H9 (cell line): ENCODE measurements at regions not wholly inside any gene's neighbourhood (a gene's known extent, or its start where the extent isn't known, plus 50 kb on each side); places are given as distances from the start of the nearest gene placed in this dataset.

Experiments
- DNase-seq: peaks from one replicate; pipeline ENCODE4 v3.0.0-alpha.2; 2017
- H2AFZ ChIP-seq: one replicate; pipeline ENCODE4 v1.6.1; 2013; ENCODE audit warnings: mild to moderate bottlenecking, low read length, control low read depth, moderate library complexity
- H2AK5ac ChIP-seq: 2 replicates; pipeline ENCODE4 v1.6.1; 2013; ENCODE audit warnings: low read length, control low read depth, mixed read lengths; ENCODE audit not compliant: insufficient read length
- H2BK120ac ChIP-seq: one replicate; pipeline ENCODE4 v1.6.1; 2013; ENCODE audit warnings: low read depth, mild to moderate bottlenecking, low read length, control low read depth, inconsistent platforms; ENCODE audit not compliant: poor library complexity, severe bottlenecking
- H2BK12ac ChIP-seq: 2 replicates; pipeline ENCODE4 v1.6.1; 2013; ENCODE audit warnings: low read length, control low read depth, mixed read lengths, low read depth; ENCODE audit not compliant: insufficient read length
- H2BK15ac ChIP-seq: 2 replicates; pipeline ENCODE4 v1.6.1; 2013; ENCODE audit warnings: low read depth, low read length, control low read depth
- H2BK20ac ChIP-seq: one replicate; pipeline ENCODE4 v1.6.1; 2013; ENCODE audit warnings: low read depth, mild to moderate bottlenecking, low read length, control low read depth, inconsistent platforms; ENCODE audit not compliant: poor library complexity, severe bottlenecking
- H2BK5ac ChIP-seq: 2 replicates; pipeline ENCODE4 v1.6.1; 2013; ENCODE audit warnings: low read length, control low read depth, mixed read lengths; ENCODE audit not compliant: insufficient read length
- H3K14ac ChIP-seq: 2 replicates; pipeline ENCODE4 v1.6.1; 2013; ENCODE audit warnings: low read length, control low read depth; ENCODE audit not compliant: insufficient read depth
- H3K18ac ChIP-seq: 2 replicates; pipeline ENCODE4 v1.6.1; 2013; ENCODE audit warnings: low read depth, mild to moderate bottlenecking, mixed read lengths, low read length, control low read depth; ENCODE audit not compliant: insufficient read length
- H3K23ac ChIP-seq: 2 replicates; pipeline ENCODE4 v1.6.1; 2013; ENCODE audit warnings: low read length, control low read depth, mixed read lengths, low read depth; ENCODE audit not compliant: insufficient read length
- H3K23me2 ChIP-seq: 2 replicates; pipeline ENCODE4 v1.6.1; 2013; ENCODE audit warnings: low read depth, mild to moderate bottlenecking, mixed read lengths, low read length, control low read depth; ENCODE audit not compliant: insufficient read length, poor library complexity, severe bottlenecking
- H3K27ac ChIP-seq: 2 replicates; pipeline ENCODE4 v1.5.1; 2013; ENCODE audit warnings: low read length, control low read depth, mixed read lengths, low read depth; ENCODE audit not compliant: insufficient read length
- H3K27me3 ChIP-seq: 2 replicates; pipeline ENCODE4 v1.6.1; 2013; ENCODE audit warnings: low read length, control low read depth, inconsistent platforms; ENCODE audit not compliant: insufficient read depth
- H3K4ac ChIP-seq: 2 replicates; pipeline ENCODE4 v1.6.1; 2013; ENCODE audit warnings: low read depth, mild to moderate bottlenecking, control low read depth, inconsistent platforms, low read length, moderate library complexity
- H3K4me1 ChIP-seq: 2 replicates; pipeline ENCODE4 v1.6.1; 2013; ENCODE audit warnings: low read length, control low read depth, inconsistent platforms; ENCODE audit not compliant: insufficient read depth
- H3K4me2 ChIP-seq: 2 replicates; pipeline ENCODE4 v1.6.1; 2013; ENCODE audit warnings: low read length, control low read depth, mixed read lengths; ENCODE audit not compliant: insufficient read length, insufficient read depth
- H3K56ac ChIP-seq: 2 replicates; pipeline ENCODE4 v1.6.1; 2013; ENCODE audit warnings: low read depth, mild to moderate bottlenecking, mixed read lengths, low read length, control low read depth; ENCODE audit not compliant: insufficient read length
- H3K79me1 ChIP-seq: 2 replicates; pipeline ENCODE4 v1.6.1; 2013; ENCODE audit warnings: low read depth, mild to moderate bottlenecking, moderate library complexity, low read length, control low read depth, inconsistent platforms; ENCODE audit not compliant: insufficient read depth, poor library complexity, severe bottlenecking
- H3K79me2 ChIP-seq: 2 replicates; pipeline ENCODE4 v1.6.1; 2013; ENCODE audit warnings: low read length, control low read depth, inconsistent platforms; ENCODE audit not compliant: insufficient read depth
- H3K9ac ChIP-seq: 2 replicates; pipeline ENCODE4 v1.6.1; 2013; ENCODE audit warnings: low read length, control low read depth, mixed read lengths; ENCODE audit not compliant: insufficient read length; ENCODE audit errors: extremely low read depth
- H3K9me3 ChIP-seq: one replicate; pipeline ENCODE4 v1.6.1; 2013; ENCODE audit warnings: low read depth, low read length, inconsistent platforms; ENCODE audit not compliant: control insufficient read depth
- H3T11ph ChIP-seq: one replicate; pipeline ENCODE4 v1.6.1; 2013; ENCODE audit warnings: mild to moderate bottlenecking, low read length, control low read depth, inconsistent platforms
- H4K20me1 ChIP-seq: one replicate; pipeline ENCODE4 v1.6.1; 2013; ENCODE audit not compliant: control insufficient read depth, insufficient read length, insufficient read depth
- H4K5ac ChIP-seq: 2 replicates; pipeline ENCODE4 v1.6.1; 2013; ENCODE audit warnings: low read depth, mild to moderate bottlenecking, mixed read lengths, low read length, control low read depth; ENCODE audit not compliant: insufficient read length
- H4K8ac ChIP-seq: replicated peaks from 2 replicates; pipeline ENCODE4 v1.6.1; 2013; ENCODE audit warnings: low read length, control low read depth, mixed read lengths, low read depth; ENCODE audit not compliant: insufficient read length
- H4K91ac ChIP-seq: 2 replicates; pipeline ENCODE4 v1.6.1; 2013; ENCODE audit warnings: low read depth, mild to moderate bottlenecking, moderate library complexity, mixed read lengths, low read length, control low read depth; ENCODE audit not compliant: insufficient read length
- H3K27ac Mint-ChIP-seq, 3 experiments: 2 replicates in 2 of 3; 3 replicates in 1 of 3; pipeline ENCODE4 v1.8.0; 2020 to 2021; ENCODE audit warnings: mixed read lengths in 3 of 3, mild to moderate bottlenecking in 1 of 3, moderate library complexity in 1 of 3
- H3K27me3 Mint-ChIP-seq: 2 replicates; pipeline ENCODE4 v1.8.0; 2021; ENCODE audit warnings: low read depth, mild to moderate bottlenecking, moderate library complexity, mixed read lengths
- H3K36me3 Mint-ChIP-seq, 3 experiments: 2 replicates in 2 of 3; 3 replicates in 1 of 3; pipeline ENCODE4 v1.8.0; 2020 to 2021; ENCODE audit warnings: low read depth in 3 of 3, mixed read lengths in 3 of 3; ENCODE audit not compliant: insufficient read depth in 1 of 3
- H3K4me1 Mint-ChIP-seq, 2 experiments: 2 replicates each; pipeline ENCODE4 v1.8.0; 2020; ENCODE audit warnings: mixed read lengths in 2 of 2
- H3K4me3 Mint-ChIP-seq, 2 experiments: 2 replicates in 1 of 2; 3 replicates in 1 of 2; pipeline ENCODE4 v1.8.0; 2020 to 2021; ENCODE audit warnings: mild to moderate bottlenecking in 2 of 2, mixed read lengths in 2 of 2, moderate library complexity in 1 of 2
- H3K9me3 Mint-ChIP-seq, 2 experiments: 2 replicates in 1 of 2; 3 replicates in 1 of 2; pipeline ENCODE4 v1.8.0; 2020; ENCODE audit warnings: mild to moderate bottlenecking in 2 of 2, mixed read lengths in 2 of 2, moderate library complexity in 1 of 2
- WGBS: extraction: QIAGEN DNeasy Blood & Tissue Kit; methylation state at CpG from one replicate; pipeline ENCODE4 v1.1.7; 2013; ENCODE audit warnings: missing lambda C conversion rate, low lambda C conversion rate, mixed read lengths; ENCODE audit not compliant: insufficient read length; ENCODE audit errors: extremely low coverage; 5-methylcytosine and 5-hydroxymethylcytosine counted together
- TF ChIP-seq, protein P1 (sequence below): fragments of 200-600 bp; sonication (generic); conservative IDR thresholded peaks from 3 replicates; pipeline ENCODE4 v1.8.0; 2021; ENCODE audit warnings: antibody characterized with exemption, mild to moderate bottlenecking

DNA sequence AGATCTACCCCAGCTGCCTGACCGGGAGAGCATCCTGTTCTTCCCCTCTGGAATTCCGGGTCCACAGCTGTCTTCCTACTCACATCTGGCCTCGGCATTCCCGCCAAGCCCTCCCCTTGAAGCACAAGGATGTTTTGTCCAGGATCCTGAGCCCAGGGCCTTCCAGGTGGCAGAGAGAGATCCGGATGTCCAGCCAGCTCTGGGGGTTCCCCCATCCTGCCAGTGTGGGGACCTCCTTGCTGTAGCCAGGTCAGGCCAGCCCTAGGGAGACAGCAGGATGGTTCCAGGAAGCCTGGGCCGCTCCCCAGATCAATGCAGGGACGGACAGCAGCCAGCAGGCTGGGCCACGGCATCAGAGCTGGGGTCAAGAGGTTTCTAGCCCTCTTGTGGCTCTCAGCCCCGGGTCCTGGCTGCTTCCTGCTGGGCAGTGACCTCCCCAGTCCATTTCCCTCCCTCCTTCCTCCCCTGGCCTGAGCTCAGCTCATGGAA lies 55.3 kb downstream of the SOCS3 start:
- Histone ChIP-seq H3K27ac (no peak overlapping the region), H3K14ac (no peak overlapping the region), H2AFZ (no peak overlapping the region), H2AK5ac (no peak overlapping the region), H3K56ac (no peak overlapping the region), H4K91ac (no peak overlapping the region), H2BK5ac (no peak overlapping the region), H2BK15ac (no peak overlapping the region), H3K23me2 (no peaks in the 10 kb centered on the region), H3K4ac (no peak overlapping the region), H3K4me2 (no peak overlapping the region), H3K23ac (no peak overlapping the region), H4K5ac (no peak overlapping the region), H3K79me1 (no peaks in the 10 kb centered on the region), H2BK12ac (no peak overlapping the region), H3K18ac (no peak overlapping the region), H3K9ac (no peak overlapping the region), H3K4me1 (no peaks in the 10 kb centered on the region), H4K8ac (no peak overlapping the region), H3K9me3 (no peaks in the 10 kb centered on the region), H3T11ph (no peak overlapping the region), H2BK120ac (no peak overlapping the region), H3K27me3 (no peaks in the 10 kb centered on the region), H2BK20ac (no peak overlapping the region), H3K79me2 (no peaks in the 10 kb centered on the region), H4K20me1 (no peaks in the 10 kb centered on the region)
- WGBS, result no CpG with 5 or more reads among the region's 9 CpGs
- Mint-ChIP-seq H3K4me1 (peaks cover 8 to 18% of the 10 kb centered on the region in 2 experiments), H3K4me3 (no peak overlapping the region), H3K36me3 (peaks cover 3 to 9% (median 4%) of the 10 kb centered on the region in 3 experiments; a peak in 4 of 7 replicates), H3K27me3 (peaks cover 7% of the 10 kb centered on the region), H3K27ac (peak overlapping the region in 2 of 3 experiments; percentile 35 to 61; a peak in 2 of 7 replicates), H3K9me3 (peaks cover 12 to 17% of the 10 kb centered on the region in 2 experiments)
- TF ChIP-seq, protein P1, sequence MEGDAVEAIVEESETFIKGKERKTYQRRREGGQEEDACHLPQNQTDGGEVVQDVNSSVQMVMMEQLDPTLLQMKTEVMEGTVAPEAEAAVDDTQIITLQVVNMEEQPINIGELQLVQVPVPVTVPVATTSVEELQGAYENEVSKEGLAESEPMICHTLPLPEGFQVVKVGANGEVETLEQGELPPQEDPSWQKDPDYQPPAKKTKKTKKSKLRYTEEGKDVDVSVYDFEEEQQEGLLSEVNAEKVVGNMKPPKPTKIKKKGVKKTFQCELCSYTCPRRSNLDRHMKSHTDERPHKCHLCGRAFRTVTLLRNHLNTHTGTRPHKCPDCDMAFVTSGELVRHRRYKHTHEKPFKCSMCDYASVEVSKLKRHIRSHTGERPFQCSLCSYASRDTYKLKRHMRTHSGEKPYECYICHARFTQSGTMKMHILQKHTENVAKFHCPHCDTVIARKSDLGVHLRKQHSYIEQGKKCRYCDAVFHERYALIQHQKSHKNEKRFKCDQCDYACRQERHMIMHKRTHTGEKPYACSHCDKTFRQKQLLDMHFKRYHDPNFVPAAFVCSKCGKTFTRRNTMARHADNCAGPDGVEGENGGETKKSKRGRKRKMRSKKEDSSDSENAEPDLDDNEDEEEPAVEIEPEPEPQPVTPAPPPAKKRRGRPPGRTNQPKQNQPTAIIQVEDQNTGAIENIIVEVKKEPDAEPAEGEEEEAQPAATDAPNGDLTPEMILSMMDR, result no peak
- DNase-seq, result no peak
